Stimulated activated naive B cell treated with anti-CD40 and anti-IgM and Interleukin-4, amounts not matched to agents 10 μg/mL and 1 μg/mL and 100 μg/mL, for 72 hours (primary cell): ENCODE measurements at regions not wholly inside any gene's neighbourhood (a gene's known extent, or its start where the extent isn't known, plus 50 kb on each side); places are given as distances from the start of the nearest gene placed in this dataset.
"Not testable (repeated sequence)": the region's sequence is repeated elsewhere in the genome, so short reads cannot be mapped to it uniquely, and the experiment has no call there.

Experiments
- ATAC-seq, 2 donors: fragments of 150-1000 bp; cut with Tn5 transposase; replicated peaks; 2 replicates each; pipeline ENCODE4 v1.10.0; 2021; ENCODE audit warnings: moderate library complexity in 1 of 2
- DNase-seq: peaks from one replicate; pipeline ENCODE4 v3.0.0; 2021
- H3K27ac Mint-ChIP-seq: one replicate; pipeline ENCODE4 v1.8.0; 2022; ENCODE audit warnings: mild to moderate bottlenecking, mixed read lengths
- H3K27me3 Mint-ChIP-seq, 2 donors: one replicate each; pipeline ENCODE4 v1.8.0; 2022; ENCODE audit warnings: mixed read lengths in 2 of 2
- H3K36me3 Mint-ChIP-seq, 2 donors: one replicate each; pipeline ENCODE4 v1.8.0; 2022; ENCODE audit warnings: mixed read lengths in 2 of 2, mild to moderate bottlenecking in 1 of 2
- H3K4me1 Mint-ChIP-seq, 2 donors: one replicate each; pipeline ENCODE4 v1.8.0; 2022; ENCODE audit warnings: mixed read lengths in 2 of 2, mild to moderate bottlenecking in 1 of 2
- H3K4me3 Mint-ChIP-seq, 2 donors: one replicate each; pipeline ENCODE4 v1.8.0; 2022; ENCODE audit warnings: mild to moderate bottlenecking in 2 of 2, mixed read lengths in 2 of 2, moderate library complexity in 1 of 2
- H3K9me3 Mint-ChIP-seq, 2 donors: one replicate each; pipeline ENCODE4 v1.8.0; 2022; ENCODE audit warnings: mixed read lengths in 2 of 2, mild to moderate bottlenecking in 1 of 2

DNA sequence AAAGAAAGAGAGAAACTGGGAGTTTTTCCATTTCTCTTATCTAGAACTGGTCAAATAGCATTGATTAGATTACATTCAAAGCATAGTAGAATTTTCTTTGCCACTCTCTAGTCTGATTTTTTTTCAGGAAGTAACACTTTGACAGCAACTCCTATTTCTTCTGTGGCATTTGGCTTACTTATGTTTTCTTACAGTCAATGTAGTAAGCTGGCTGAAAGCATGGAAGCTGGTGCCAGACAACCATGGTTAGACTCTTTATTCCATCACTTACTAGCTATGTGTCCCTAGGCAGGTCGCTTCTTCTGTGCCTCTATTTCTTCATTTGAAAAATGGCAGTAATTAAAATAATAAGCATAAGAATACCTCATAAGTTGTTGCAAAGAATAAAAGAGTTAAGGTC lies 54.2 kb upstream of the OPRM1 start:
- no peaks in the 10 kb centered on the region for H3K4me1 Mint-ChIP-seq
- H3K27me3 Mint-ChIP-seq: no peaks in the 10 kb centered on the region
- no peak for ATAC-seq
- H3K36me3 Mint-ChIP-seq: no peaks in the 10 kb centered on the region
- H3K27ac Mint-ChIP-seq: no peak overlapping the region
- peaks cover 0 to 1% of the 10 kb centered on the region in 2 donors for H3K9me3 Mint-ChIP-seq
- H3K4me3 Mint-ChIP-seq: no peak overlapping the region
- DNase-seq: no peak

DNA sequence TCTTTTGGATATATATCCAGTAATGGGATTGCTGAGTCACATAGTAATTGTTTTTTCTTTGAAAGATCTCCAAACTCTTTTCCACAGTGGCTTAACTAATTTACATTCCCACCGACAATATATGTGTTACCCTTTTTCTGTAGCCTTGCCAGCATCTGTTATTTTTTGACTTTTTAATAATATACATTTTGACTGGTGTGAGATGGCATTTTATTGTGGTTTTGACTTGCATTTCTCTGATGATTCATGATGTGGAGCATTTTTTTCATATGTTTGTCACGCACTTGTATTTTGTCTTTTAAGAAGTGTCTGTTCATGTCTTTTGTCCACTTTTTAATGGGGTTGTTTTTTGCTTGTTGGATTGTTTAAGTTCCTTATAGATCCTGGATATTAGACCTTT lies 58.9 kb upstream of the OPRM1 start:
- Mint-ChIP-seq H3K27ac (no peak overlapping the region), H3K4me1 (no peaks in the 10 kb centered on the region), H3K4me3 (no peak overlapping the region), H3K27me3 (no peaks in the 10 kb centered on the region), H3K36me3 (no peaks in the 10 kb centered on the region), H3K9me3 (peaks cover 1 to 6% of the 10 kb centered on the region in 2 donors)
- DNase-seq (no peak), ATAC-seq (no peak)

DNA sequence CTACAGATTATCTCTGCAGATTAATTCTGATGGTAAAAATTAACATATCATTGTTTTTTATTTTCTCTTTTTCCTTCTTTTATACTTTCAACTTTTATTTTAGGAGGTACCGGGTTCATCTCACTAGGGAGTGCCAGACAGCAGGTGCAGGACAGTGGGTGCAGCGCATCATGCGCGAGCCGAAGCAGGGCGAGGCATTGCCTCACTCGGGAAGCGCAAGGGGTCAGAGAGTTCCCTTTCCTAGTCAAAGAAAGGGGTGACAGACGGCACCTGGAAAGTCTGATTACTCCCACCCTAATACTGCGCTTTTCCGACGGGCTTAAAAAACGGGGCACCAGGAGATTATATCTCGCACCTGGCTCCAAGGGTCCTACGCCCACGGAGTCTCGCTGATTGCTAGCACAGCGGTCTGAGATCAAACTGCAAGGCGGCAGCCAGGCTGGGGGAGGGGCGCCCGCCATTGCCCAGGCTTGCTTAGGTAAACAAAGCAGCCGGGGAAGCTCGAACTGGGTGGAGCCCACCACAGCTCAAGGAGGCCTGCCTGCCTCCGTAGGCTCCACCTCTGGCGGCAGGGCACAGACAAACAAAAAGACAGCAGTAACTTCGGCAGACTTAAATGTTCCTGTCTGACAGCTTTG lies 60.0 kb upstream of the OPRM1 start:
- not testable (repeated sequence) for H3K4me1 Mint-ChIP-seq, H3K36me3 Mint-ChIP-seq, H3K27me3 Mint-ChIP-seq, H3K4me3 Mint-ChIP-seq, ATAC-seq, H3K9me3 Mint-ChIP-seq, DNase-seq, H3K27ac Mint-ChIP-seq

DNA sequence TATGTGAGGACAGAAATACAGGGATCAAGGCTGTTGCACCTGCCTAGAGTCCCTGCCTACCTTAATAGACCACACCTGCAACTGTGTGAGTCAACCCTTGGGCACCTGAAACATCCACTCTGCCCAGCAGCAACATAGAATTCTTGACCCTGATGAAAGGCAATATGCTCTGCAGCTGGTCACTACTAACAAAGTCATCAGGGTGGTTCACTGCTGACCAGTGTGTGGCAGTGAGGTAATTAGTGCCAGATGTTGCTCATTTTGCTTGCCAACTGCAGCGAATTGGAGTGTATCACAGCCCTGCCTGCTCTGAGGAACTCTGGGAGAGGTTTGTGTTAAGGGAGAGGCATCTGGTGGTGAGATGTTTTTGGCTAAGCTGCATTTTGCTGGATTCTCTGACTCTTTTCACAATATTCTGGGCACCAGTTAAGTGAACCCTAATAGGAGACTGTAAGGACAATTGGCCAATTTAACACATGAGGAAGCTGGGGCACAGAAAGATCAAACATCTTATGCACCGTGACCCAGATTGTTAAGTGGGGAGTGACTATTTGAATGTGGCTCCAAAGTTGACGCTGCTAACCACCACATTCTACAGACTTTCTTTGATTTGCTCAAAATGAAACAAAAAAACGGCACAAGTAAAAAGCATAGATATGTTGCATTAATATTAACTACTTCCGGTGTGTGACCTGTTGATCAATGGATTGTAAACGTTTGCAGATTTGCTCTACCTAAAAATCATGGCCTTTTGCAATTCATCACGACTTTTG lies 61.9 kb upstream of the OPRM1 start:
- Mint-ChIP-seq H3K27ac (no peak overlapping the region), H3K4me3 (no peak overlapping the region), H3K4me1 (no peaks in the 10 kb centered on the region), H3K27me3 (no peaks in the 10 kb centered on the region), H3K9me3 (peaks cover 1 to 6% of the 10 kb centered on the region in 2 donors), H3K36me3 (no peaks in the 10 kb centered on the region)
- ATAC-seq (no peak), DNase-seq (no peak)

GRCh38 chr6:153966001-153966400 lies 73.0 kb upstream of the OPRM1 start:
- no peak overlapping the region for H3K27ac Mint-ChIP-seq
- no peaks in the 10 kb centered on the region for H3K4me1 Mint-ChIP-seq
- ATAC-seq (no peak), DNase-seq (no peak)
- H3K4me3 Mint-ChIP-seq: no peak overlapping the region
- no peaks in the 10 kb centered on the region for H3K9me3 Mint-ChIP-seq
- no peaks in the 10 kb centered on the region for H3K27me3 Mint-ChIP-seq
- H3K36me3 Mint-ChIP-seq: no peaks in the 10 kb centered on the region

GRCh38 chr6:153963352-153963751 lies 75.7 kb upstream of the OPRM1 start:
- Mint-ChIP-seq H3K27ac (no peak overlapping the region), H3K36me3 (no peaks in the 10 kb centered on the region), H3K9me3 (no peaks in the 10 kb centered on the region), H3K4me3 (no peak overlapping the region), H3K4me1 (peaks cover 0 to 2% of the 10 kb centered on the region in 2 donors), H3K27me3 (no peaks in the 10 kb centered on the region)
- DNase-seq: no peak
- no peak for ATAC-seq

DNA sequence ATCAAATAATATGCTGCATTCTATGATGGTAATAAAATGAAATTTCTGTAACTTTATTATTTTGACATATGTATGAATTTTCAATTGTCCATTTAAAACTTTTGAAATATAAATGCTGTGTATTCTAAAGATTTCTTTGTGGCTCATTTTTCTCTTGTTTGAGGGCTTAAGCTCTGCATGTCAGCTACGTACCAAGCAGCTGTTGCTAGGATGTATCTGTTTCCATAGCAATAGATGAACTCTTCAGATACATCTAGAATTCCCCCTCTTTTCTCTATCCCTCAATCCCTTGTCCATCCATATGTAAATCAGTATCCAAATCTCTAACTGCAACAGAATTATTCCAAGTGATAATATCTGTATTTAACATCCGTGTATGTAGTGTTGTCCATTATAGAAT lies 76.5 kb upstream of the OPRM1 start:
- no peaks in the 10 kb centered on the region for H3K36me3 Mint-ChIP-seq
- ATAC-seq (no peak), DNase-seq (no peak)
- H3K27ac Mint-ChIP-seq: no peak overlapping the region
- H3K4me1 Mint-ChIP-seq: peaks cover 3 to 4% of the 10 kb centered on the region in 2 donors
- H3K27me3 Mint-ChIP-seq: no peaks in the 10 kb centered on the region
- H3K9me3 Mint-ChIP-seq: peaks cover 0 to 1% of the 10 kb centered on the region in 2 donors
- no peak overlapping the region for H3K4me3 Mint-ChIP-seq

GRCh38 chr6:153960741-153961140 lies 78.3 kb upstream of the OPRM1 start:
- Mint-ChIP-seq H3K4me3 (no peak overlapping the region), H3K9me3 (peaks cover 2 to 4% of the 10 kb centered on the region in 2 donors), H3K36me3 (no peaks in the 10 kb centered on the region), H3K27me3 (no peaks in the 10 kb centered on the region), H3K27ac (no peak overlapping the region), H3K4me1 (peaks cover 7 to 8% of the 10 kb centered on the region in 2 donors)
- ATAC-seq: no peak
- no peak for DNase-seq

DNA sequence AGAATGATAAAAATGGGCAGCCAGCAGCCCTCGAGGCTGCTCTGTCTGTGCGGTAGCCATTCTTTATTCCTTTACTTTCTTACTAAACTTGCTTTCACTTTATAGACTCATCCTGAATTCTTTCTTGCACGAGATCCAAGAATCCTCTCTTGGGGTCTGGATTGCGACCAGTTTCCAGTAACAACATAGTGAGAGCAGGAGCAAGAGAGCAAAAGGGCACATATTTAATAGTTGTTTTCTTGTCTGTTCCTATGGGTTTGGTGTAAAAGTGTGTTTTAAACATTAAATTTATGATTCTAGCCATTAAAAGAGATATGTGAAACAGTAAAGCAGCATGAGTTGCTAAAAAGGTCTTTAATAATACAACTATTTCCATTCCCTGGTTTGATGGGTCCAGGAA lies 78.8 kb upstream of the OPRM1 start:
- no peak overlapping the region for H3K27ac Mint-ChIP-seq
- DNase-seq: no peak

GRCh38 chr6:153959276-153959675 lies 79.8 kb upstream of the OPRM1 start:
- Mint-ChIP-seq H3K4me3 (no peak overlapping the region), H3K9me3 (peaks cover 6 to 10% of the 10 kb centered on the region in 2 donors), H3K27me3 (no peaks in the 10 kb centered on the region), H3K4me1 (peaks cover 7 to 8% of the 10 kb centered on the region in 2 donors), H3K27ac (no peak overlapping the region), H3K36me3 (no peaks in the 10 kb centered on the region)
- ATAC-seq: no peak
- DNase-seq: no peak

More for the DNA sequence above, 78.8 kb upstream of the OPRM1 start:
- Mint-ChIP-seq H3K27me3 (no peaks in the 10 kb centered on the region), H3K4me1 (peaks cover 7 to 8% of the 10 kb centered on the region in 2 donors), H3K36me3 (no peaks in the 10 kb centered on the region), H3K4me3 (no peak overlapping the region), H3K9me3 (peaks cover 4 to 8% of the 10 kb centered on the region in 2 donors)
- ATAC-seq: no peak

- ATAC-seq (no peak), DNase-seq (no peak)
- H3K4me1 Mint-ChIP-seq: peaks cover 7 to 8% of the 10 kb centered on the region in 2 donors
- no peaks in the 10 kb centered on the region for H3K27me3 Mint-ChIP-seq
- no peak overlapping the region for H3K4me3 Mint-ChIP-seq
- no peaks in the 10 kb centered on the region for H3K36me3 Mint-ChIP-seq
- H3K27ac Mint-ChIP-seq: no peak overlapping the region
- peaks cover 8 to 10% of the 10 kb centered on the region in 2 donors for H3K9me3 Mint-ChIP-seq
These were observed 80.2 kb upstream of the OPRM1 start for GRCh38 chr6:153958860-153959259.

GRCh38 chr6:153957394-153957793 lies 81.6 kb upstream of the OPRM1 start:
- H3K27me3 Mint-ChIP-seq: no peaks in the 10 kb centered on the region
- ATAC-seq (peak; percentile 77 to 78), DNase-seq (no peak)
- H3K27ac Mint-ChIP-seq: no peak overlapping the region
- H3K4me1 Mint-ChIP-seq: peaks cover 7 to 8% of the 10 kb centered on the region in 2 donors
- H3K36me3 Mint-ChIP-seq: no peaks in the 10 kb centered on the region
- peaks cover 8 to 10% of the 10 kb centered on the region in 2 donors for H3K9me3 Mint-ChIP-seq
- no peak overlapping the region for H3K4me3 Mint-ChIP-seq

GRCh38 chr6:153956808-153957207 lies 82.2 kb upstream of the OPRM1 start:
- Mint-ChIP-seq H3K9me3 (peaks cover 8 to 10% of the 10 kb centered on the region in 2 donors), H3K4me1 (peaks cover 7 to 8% of the 10 kb centered on the region in 2 donors), H3K36me3 (no peaks in the 10 kb centered on the region), H3K4me3 (no peak overlapping the region), H3K27me3 (no peaks in the 10 kb centered on the region), H3K27ac (no peak overlapping the region)
- DNase-seq: no peak
- ATAC-seq: no peak

GRCh38 chr6:153949616-153950015 lies 89.4 kb upstream of the OPRM1 start:
- H3K9me3 Mint-ChIP-seq: peaks cover 0 to 4% of the 10 kb centered on the region in 2 donors
- peaks cover 0 to 4% of the 10 kb centered on the region in 2 donors for H3K27me3 Mint-ChIP-seq
- no peaks in the 10 kb centered on the region for H3K36me3 Mint-ChIP-seq
- H3K27ac Mint-ChIP-seq: no peak overlapping the region
- ATAC-seq (no peak), DNase-seq (no peak)
- H3K4me1 Mint-ChIP-seq: no peaks in the 10 kb centered on the region
- H3K4me3 Mint-ChIP-seq: no peak overlapping the region

GRCh38 chr6:153947808-153948447 lies 91.1 kb upstream of the OPRM1 start:
- no peaks in the 10 kb centered on the region for H3K4me1 Mint-ChIP-seq
- ATAC-seq (no peak), DNase-seq (no peak)
- no peaks in the 10 kb centered on the region for H3K36me3 Mint-ChIP-seq
- H3K27ac Mint-ChIP-seq: no peak overlapping the region
- H3K4me3 Mint-ChIP-seq: no peak overlapping the region
- H3K27me3 Mint-ChIP-seq: peaks cover 0 to 4% of the 10 kb centered on the region in 2 donors
- no peaks in the 10 kb centered on the region for H3K9me3 Mint-ChIP-seq
